GM18505 (cell line): ENCODE measurements at regions not wholly inside any gene's neighbourhood (a gene's known extent, or its start where the extent isn't known, plus 50 kb on each side); places are given as distances from the start of the nearest gene placed in this dataset.

ENCODE experiments used
- ATAC-seq: cut with Tn5 transposase; IDR thresholded peaks from one replicate; pipeline ENCODE4 v1.9.1; 2021; ENCODE audit not compliant: unreplicated experiment
- POLR2A ChIP-seq: IDR thresholded peaks from 4 replicates; pipeline ENCODE4 v1.6.1; 2011; ENCODE audit warnings: borderline replicate concordance; ENCODE audit not compliant: insufficient read depth, insufficient read length; ENCODE audit errors: extremely low read depth

GRCh38 chr6:105818505-105818904 lies 267.6 kb upstream of the PRDM1 start:
- no peak for TF ChIP-seq POLR2A

DNA sequence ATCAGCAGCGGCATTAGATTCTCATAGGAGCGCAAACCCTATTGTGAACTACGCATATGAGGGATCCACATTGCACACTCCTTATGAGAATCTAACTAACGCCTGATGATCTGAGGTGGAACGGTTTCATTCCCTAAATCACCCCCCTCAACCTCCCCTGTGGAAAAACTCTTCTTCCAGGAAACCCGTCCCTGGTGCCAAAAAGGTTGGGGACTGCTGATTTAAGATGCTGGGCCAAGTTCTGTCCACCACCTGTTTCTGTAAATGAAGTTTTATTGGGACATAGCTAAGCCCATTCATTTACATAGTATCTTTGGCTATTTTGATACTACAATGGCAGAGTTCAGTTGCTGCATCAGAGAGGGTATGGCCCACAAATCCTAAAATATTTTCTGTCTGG lies 268.2 kb upstream of the PRDM1 start:
- no peak for ATAC-seq

More at GRCh38 chr6:105818505-105818904, 267.6 kb upstream of the PRDM1 start:
- ATAC-seq = no peak

DNA sequence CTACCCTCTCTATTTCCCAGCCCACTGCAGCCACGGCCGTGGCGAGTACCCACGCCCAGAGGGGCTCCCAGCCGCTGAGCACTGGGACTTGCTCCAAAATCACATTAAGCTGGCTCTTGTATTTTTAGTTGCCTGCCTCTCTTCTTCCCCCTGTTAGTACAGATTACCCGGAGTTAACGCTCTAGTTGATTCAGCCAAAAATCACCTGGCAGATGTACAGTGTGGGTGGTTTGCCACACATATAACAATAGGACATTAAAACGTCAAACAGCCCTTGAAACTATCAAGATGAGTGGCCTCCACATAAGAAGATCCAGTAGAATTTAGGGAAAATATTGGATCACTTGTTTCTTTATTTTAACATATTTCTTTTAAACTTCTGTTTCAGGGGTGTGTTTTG lies 268.8 kb upstream of the PRDM1 start:
- TF ChIP-seq POLR2A = no peak
- ATAC-seq = no peak

More for the DNA sequence above, 268.2 kb upstream of the PRDM1 start:
- no peak for TF ChIP-seq POLR2A

DNA sequence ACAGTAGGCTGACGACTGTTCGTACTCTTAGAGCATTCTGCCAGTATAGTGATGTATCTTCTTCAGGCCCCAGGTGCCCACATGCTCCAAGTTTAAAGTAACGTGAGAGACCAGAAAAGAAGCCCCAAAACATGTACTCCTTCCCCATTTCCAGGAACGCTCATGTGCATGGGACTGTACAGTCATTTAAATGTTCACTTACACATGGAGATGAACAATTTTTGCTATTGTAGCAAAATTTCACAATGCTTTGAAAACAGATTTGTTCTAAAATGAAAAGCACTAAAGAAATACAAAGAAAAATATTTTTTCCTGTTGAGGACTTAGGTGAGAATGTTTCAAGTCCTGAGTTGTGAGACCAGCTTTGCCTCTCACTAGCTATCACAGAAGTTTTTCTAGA lies 269.3 kb upstream of the PRDM1 start:
- TF ChIP-seq POLR2A = no peak
- no peak for ATAC-seq

DNA sequence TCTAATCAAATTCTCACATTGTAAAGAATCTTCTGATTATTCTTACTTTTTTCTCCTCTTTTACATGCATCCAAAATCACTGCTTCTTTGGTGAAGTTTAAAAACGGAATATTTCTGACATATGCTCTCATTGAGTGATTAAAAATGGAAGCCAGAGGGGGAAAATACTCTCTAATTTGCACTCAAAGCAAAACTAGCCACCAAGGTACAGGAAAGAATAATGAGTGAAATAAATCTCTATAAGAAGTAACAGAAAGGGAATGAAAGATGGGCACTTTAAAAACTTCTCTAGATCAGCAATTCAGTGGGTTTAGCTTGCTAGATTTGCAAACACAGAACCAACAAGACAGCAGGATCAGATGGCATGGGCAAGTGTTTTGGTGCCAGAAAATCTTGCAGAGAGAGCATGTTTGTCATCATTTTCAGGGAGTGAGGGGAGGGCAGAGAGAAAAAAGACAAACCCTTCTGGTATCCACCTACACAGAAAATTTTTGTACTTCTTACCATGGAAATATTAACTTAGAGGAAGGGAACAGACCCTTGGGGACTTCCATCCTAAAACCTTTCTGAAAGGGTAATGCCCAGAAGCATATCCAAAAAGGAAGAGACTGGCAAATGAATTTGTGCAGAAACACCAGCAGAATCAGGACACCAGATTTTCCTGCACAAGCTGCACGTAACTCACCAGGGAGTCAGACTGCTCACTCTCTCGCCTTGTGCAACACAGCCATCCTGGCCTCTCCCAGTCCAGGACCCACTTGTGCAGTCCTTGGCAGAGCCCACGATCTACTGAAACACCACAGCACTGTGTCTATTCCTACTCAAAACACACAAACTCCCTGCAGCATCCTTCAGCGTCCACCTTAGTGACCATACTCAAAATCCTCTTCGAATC lies 270.2 kb upstream of the PRDM1 start:
- no peak for ATAC-seq
- no peak for TF ChIP-seq POLR2A

DNA sequence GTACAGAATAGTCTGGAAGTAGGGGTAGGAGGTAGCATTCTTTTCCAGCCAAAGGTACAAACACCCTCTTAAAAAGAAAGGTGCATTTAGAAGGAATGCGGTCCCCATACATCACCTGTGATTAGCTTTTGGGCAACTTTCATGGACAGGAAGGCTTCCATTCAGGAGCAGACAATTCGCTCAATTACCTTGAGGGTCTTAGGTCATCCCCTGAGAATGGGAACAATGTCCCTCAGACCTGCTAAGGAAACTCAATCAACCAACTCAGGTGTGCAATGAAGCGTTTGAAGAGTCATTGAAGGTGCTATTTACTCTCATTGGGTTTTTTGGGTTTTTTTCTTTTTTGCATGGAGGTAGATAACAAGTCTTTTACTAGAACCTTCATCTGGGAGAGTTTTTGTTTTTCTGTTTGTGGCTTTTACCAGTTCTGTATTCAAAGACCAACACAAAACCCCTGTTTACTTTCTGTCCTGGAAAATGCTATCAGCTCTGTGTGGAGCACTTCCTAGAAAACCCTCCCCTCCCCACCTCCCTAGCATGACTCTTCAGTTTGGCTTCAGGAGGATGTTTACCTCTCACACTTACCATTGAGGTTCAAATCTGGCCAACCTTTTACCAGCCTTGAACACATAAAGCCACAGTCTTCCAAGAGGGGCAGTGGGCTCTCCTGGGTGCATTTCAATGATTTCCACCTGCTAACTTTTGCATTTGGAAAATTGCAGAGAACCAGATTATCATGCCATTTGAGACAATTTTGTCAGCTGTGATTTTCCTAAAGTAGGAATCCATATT lies 271.2 kb upstream of the PRDM1 start:
- ATAC-seq = no peak
- no peak for TF ChIP-seq POLR2A

- ATAC-seq = no peak
- no peak for TF ChIP-seq POLR2A
Measured at GRCh38 chr6:105810922-105811482, 275.1 kb upstream of the PRDM1 start.

DNA sequence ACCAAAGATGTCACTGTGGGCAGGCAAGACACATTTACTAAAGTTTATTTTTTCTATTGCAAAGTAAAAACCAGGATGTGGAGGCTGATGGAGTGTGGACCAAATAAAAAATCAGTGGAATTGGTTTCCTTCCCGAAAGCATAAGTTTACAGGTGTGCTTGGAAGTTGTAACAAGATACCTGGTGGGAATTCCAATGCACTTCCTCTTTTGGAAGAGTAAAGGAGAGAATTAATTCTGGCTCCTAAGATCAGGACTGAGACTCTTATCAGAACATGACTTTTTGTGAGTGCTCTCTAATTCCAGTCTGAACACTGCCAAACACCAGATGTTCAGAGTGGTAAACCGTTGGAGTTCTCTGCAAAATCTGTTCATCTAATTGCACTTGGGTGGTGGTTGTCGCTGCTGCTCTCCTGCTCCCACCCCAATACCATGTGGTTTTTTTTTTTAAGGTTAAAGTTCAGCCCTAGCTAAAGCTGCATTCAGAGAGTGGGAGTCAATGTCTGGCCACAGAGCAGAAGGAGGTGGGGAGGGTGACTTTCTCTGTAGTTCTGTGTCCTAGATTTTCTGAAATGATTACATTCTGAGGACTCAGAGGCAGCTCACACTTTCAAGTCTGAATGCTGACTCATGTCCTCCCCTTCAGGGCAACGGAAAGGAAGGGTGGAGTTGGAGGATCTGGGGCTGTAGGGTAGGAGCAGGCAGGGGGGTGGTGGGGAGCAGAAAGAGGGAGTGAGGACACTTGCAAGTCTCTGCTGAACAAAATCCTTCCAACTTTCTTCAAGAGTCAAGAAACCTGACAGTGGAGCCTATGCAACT lies 275.8 kb upstream of the PRDM1 start:
- TF ChIP-seq POLR2A = no peak
- peak; percentile 62 for ATAC-seq

GRCh38 chr6:105808571-105808970 lies 277.6 kb upstream of the PRDM1 start:
- ATAC-seq = no peak
- TF ChIP-seq POLR2A = no peak

DNA sequence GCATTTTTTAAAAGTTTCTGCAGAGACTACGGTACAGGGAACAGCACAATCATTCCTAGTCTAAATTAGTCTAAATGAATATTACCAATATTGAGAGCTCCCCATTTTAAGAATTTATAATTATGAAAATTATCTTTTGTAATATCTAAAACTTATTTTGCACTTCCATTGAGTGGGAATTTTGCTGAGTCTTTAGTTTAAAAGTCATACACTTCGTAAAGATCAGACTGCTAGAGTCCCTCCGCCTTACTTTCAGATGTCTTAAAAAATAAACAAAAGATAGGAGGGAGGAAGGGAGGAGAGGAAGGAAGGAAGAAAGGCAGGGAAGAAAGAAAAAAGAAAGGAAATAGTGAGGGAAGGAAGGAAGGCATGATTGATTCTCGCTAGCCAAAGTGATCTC lies 278.2 kb upstream of the PRDM1 start:
- no peak for ATAC-seq
- no peak for TF ChIP-seq POLR2A

DNA sequence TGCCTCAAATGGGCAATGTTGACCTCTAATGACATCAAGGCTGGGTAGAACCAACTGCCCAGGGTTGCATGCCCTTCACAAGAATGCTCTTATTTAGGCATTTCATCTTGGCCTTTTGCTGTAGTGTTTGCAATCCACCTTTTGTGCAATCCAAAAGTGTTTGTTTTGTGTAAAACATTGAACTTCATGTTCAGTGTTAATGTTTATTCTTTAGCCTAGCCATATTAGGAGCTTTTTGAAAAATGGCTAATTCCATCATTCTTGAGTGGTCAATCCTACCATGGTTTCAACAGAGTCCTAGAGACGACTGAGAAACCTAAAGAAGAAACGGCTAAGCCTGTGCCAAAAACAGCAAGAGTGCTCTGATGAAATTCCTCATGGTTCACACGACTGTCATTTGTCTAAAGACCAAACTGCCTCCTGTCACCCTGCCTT lies 279.6 kb upstream of the PRDM1 start:
- TF ChIP-seq POLR2A = no peak
- ATAC-seq = no peak

- ATAC-seq = no peak
- no peak for TF ChIP-seq POLR2A
Measured at GRCh38 chr6:105805501-105806023, 280.6 kb upstream of the PRDM1 start.
